GM19025 (cell line): ENCODE measurements at regions not wholly inside any gene's neighbourhood (a gene's known extent, or its start where the extent isn't known, plus 50 kb on each side); places are given as distances from the start of the nearest gene placed in this dataset.

Experiments
- ATAC-seq: cut with Tn5 transposase; IDR thresholded peaks from one replicate; pipeline ENCODE4 v1.9.1; 2021; ENCODE audit warnings: mild to moderate bottlenecking, low read depth, moderate library complexity; ENCODE audit not compliant: unreplicated experiment

DNA sequence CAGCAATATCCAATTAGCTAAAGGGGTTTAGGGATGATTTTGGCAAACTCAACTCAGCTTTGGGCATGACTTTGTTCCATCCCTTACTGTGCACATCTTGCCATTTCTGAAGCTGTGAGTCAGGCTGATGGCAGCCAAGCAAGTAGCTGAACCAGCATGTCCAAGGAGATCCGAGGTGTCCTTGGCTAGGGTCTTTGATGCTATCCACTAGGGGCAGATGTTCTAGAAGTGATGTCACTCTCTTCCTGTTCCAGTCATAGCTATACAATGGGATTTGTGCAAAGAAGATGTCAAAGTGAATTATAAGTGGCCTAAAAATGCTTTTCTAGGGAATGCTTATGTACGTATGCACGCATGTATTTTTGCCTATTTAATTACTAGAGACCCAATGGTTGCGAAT is 160.8 kb upstream of the PAPPA start:
- no peak for ATAC-seq

DNA sequence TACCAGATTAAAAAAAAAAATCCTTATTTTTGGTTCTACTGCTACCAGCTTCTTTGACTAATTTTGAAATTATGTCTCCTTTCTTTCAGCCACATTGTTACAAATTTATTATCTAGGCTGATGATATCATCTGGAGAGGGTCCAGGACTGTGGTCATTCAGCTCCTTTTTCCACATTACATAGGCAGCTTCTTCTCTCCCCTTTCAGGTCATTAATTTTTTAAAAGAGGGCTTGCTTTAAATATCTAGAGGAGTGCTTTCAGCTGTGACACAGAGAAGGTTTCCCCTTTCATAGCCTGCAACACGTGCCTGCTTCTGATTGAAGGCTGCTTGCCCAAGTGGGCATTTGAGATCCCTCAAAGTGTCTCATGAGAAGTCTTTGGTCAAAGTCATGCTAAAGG is 155.7 kb upstream of the PAPPA start:
- no peak for ATAC-seq

DNA sequence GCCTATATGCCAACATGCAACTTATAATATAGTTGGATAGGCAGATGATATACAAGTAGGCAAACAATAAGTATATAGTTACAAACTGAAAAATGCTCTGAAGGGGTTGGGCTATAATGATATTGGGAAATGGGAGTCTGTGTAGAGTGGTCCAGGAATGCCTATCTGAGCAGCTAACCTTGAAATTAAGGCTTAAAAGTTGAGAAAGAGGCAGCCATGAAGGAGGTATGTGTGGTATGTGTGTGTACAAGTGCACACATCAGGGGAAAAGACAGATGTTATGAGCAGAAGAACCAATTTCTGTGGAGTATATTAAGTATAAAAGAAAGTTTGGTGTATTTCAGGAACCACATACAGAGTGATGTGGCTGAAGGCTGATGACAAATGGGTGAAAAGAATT is 154.9 kb upstream of the PAPPA start:
- ATAC-seq, result no peak

DNA sequence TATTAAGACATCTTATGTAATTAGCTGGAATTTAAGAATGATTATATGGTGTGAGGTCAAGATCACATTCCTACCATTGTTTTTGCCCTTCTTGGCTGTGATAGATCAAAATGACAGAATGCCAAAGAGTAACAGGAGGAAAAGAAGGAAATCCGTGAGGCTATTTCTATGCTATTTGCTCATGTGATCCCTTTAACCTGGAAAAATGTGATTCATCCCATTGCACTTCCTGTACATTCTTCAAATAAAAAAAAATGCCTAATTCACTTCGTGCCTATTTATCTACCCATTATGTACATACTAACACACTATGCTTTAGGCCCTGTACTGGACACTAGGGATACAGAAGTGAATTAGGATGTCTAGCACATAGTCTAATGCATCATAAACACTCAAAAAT is 154.1 kb upstream of the PAPPA start:
- ATAC-seq, result no peak

DNA sequence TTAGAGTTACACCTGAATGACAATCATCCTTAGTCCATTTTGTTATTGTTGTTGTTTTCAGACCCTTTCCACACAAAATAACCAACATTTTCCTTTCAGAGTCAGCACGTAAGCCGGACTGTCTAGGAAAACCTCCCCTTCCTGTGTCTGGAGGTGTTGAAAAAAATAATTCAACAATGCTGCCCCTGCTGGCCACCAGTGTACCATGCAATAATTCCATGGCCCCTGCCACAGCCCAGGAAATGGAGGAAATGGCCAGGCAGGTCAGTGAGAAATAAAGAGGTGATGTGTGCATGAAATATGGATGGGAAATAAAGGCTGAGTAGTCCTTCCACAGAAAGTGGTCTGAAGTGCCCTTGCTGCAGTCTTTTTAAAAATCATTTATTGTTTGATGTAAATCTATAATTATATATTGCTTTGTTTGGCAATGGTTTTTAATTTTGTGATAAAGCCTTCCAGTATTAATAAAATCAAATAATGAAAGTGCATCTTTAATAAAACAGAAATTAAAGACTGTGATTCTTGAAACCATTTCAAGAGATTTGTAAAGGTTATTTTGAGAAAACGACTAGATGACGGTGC is 152.8 kb upstream of the PAPPA start:
- ATAC-seq, result no peak

DNA sequence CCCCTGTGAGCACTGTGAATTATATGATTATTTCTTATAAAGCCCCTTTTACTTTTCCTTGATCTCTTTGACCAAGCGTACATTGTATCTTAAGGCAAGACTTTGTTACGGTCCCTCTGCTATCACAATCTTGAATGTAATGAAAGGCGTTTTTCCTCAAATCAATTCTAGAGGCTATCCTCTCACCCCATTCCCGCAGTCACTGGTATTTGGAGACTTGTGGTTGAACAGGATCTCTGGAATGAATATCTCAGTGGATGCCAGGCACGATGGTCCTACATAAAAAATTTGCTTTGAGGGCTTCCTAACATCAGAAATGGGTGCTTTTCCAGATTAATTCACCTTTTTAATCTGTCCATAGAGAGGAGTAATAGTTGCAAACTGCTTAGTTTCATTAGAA is 151.4 kb upstream of the PAPPA start:
- ATAC-seq, result no peak

DNA sequence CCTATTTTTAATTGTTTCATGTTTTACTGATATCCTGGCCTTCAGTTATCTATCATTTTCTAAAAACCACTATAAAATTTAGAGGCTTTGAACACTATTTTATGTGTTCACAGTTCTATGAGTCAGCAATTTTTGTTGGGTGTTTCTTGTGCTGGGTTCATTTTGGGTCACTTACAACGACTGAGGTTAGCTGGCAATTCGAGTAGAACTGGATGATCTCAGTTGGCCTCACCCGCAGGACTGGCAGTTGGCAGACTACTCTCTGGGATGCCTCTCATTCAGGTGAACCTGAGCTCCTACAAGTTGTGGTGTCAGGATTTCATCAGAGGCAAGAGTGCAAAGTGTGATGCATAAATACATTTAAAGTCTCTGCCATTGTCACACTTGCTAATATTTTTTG is 151.0 kb upstream of the PAPPA start:
- no peak for ATAC-seq

DNA sequence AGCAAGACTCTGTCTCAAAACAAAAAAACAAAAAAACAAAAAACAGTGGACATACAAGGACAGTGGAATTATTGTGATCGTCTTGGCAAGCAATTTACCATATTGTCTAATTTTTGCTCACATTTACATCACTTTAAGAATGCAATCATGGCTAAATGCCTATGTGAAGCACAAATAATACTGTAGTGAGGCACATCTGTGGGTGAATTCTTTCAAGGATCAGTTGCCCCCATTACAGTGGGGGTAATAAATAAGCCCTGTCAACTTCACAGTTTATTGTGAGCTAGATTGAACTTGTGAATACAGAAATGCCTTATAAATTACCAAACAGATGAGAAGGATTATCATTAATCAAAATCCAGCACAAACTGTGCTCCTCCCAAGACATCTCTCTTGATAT is 150.2 kb upstream of the PAPPA start:
- no peak for ATAC-seq

DNA sequence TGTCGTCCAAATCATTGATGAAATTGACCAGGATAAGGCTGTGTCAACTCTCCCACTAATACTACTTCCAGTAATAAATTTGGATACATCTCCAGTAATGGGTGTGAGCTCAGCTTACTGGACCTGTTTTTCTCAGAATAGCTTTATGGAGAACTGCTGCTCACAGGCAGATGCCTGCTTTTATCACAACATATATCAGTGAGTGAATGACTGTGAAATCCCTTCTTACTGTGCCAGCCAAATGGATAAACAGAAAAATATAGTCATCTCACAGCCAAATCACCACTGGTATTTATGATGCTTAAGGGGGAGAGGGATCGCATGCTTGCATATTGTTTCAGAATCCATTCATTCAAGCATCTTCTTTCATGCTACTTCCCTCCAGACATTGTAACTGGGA is 148.4 kb upstream of the PAPPA start:
- no peak for ATAC-seq

DNA sequence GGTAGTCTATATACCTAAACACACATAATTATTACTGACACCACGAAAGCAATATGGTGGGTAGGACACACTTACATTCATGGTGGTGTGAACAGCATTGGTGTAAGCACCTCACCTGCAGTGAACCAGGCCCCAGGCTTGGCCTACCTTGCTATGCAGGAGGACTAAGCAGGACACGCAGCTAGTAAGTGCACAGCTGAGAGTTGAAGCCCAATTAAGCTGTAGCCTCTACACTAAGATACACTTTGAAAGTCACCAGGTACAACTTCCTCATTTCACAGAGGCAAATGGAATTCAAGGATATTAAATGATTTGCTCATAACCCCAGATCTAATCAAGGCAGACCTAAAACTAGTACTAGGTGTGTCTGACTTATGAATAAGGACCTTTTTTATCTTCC is 145.8 kb upstream of the PAPPA start:
- ATAC-seq, result no peak

DNA sequence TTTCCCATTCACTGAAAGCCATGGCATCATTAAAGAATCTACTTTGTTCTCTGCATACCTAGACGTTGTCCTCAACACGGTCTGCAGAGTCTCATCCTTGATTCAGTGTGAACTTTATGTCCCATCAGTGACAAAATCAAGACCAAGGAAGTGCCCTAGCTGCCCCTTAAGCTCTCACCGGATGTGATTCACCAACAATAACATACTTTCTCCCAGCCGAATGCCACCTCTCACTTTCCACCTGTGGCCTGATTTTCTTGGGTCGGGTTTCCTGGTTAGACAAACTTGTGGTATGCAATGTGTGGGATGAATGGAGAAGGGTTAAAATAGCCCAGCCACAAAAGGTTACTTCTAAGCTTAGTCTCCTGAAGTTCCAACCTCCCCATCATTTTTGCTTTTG is 145.3 kb upstream of the PAPPA start:
- no peak for ATAC-seq

DNA sequence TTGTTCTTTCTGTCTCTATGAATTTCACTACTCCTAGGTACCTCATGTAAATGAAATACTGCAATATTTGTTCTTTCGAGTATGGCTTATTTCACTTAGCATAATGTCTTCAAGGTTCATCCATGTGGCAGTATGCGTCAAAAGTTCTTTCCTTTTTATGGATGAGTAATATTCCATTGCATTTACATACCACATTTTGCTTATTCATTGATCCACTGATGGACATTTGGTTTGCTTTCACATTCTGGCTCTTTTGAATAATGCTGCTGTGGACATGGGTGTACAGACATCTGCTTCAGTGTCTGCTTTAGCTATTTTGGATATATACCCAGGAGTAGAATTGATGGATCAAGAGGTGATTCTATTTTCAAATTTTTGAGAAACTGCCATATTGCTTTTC is 144.2 kb upstream of the PAPPA start:
- ATAC-seq, result no peak

DNA sequence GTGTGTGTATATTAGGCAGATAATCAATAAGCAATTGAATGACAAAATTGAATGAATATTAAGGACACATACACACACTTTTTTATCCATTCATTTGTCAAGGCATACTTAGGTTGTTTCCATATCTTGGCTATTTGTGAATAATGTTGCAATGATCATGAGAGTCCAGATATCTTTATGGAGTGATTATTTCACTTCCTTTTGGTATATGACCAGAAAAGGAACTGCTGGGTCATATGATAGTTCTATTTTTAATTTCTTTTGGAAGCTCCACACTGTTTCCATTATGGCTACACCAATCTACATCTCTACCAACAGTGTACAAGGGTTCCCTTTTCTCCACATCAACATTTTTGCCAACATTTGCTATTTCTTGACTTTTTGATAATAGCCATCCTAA is 137.7 kb upstream of the PAPPA start:
- no peak for ATAC-seq

DNA sequence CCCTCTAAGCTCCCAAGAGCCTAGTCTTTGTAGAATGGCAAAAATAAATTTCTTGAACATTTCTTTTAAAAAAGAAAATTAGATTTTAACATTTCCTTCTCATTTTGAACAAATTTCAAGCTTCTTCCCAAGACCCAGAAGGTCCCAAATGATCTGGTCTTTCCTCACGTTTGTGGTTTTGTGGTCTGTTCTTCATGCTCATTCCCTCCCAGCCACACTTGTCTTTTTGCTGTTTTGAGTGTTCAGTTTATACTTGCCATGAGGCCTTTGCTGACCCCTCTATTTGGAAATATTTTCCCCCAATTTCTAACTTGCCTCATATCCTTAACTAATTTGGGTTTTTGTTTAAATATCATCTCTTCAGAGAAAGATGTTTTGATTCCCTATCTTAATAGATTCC is 133.4 kb upstream of the PAPPA start:
- ATAC-seq, result no peak

DNA sequence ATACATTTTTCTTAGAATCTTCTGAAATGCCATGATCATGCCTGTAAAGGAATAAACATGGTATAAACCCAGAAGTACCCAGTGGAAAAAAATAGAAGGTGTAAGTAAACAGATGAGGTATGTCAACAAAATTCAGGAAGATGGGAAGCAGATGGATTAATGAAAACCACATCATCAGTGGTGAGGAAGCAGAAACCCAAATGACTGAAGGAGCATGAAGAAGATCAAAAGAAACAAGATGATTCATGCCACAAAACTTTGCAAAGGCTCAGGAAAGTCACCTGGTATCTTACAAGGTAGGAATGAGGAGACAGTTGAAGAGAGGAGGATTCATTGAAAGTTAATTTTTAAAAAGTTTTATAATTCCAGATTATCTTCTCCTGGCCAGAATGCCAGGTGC is 132.8 kb upstream of the PAPPA start:
- ATAC-seq, result no peak

DNA sequence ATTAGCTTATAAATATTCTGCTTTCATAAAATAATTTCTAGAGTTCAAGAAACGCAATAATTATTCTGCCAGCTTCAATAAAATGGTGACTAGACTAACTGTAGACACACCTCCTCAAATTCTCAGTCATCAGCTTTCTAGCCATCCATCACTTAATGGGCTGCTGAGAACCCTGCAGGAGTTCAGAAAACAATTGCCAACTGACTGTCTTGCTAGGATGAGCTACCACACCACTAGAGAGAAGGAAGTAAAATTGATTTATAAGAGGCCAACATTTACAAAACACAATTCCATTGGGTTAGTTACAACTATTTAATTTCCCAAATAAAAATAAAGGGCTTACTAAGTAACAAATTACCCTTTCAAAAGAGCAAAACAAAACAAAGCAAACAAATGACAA is 126.5 kb upstream of the PAPPA start:
- no peak for ATAC-seq

DNA sequence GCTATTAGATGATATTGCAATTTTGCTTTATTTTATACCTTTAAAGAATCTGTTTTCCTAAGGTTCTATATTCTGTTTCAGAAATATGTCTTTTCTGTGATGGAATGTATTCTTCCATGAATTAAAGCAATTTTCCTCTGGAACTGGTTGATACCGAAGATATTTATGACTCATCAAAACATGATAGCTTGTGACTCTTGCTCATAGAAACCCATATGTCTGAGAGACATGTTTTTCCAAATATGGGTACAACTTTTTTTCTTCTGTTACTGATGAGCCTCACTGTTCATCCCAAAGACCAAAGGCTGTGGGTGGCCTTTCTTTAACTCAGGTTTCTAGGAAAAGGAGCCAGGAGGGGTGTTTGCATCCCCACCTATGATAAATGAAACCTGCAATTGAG is 126.1 kb upstream of the PAPPA start:
- no peak for ATAC-seq

DNA sequence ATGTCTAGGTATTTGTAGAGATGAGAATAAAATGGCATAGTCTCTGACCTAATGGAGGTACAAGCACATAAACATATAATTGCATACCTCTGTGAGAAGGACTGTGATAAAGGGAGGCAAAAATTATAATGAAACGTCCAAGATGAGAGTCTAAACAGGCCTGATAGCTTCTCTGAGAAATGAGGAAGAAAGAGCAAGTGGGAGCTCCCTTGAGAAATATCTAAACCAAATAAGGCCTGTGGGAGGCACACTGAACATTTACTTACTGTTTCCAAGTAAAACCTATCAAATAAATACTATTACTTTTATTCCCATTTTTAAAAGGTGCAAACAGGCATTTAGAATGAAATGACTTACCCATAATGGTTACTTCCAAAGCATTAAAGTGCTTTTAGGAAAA is 125.6 kb upstream of the PAPPA start:
- no peak for ATAC-seq

DNA sequence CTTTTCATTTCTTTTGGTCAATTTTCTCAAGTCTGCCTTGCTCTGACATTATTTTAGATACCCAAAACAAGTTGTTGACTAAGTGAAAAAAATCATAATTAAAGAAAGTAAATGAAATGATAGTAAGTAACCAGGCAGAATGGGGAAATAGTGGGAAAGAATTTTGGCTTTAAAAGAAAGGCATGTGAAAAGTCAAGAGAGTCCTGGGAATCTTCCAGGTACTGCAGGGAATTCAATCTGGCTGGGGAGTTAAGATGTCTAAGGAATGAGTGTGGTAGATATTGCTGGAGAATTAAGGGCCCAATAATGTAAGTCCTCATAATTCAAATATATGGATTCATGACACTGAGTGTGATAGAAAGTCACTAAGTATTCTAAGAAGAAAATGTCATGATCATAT is 123.1 kb upstream of the PAPPA start:
- no peak for ATAC-seq

DNA sequence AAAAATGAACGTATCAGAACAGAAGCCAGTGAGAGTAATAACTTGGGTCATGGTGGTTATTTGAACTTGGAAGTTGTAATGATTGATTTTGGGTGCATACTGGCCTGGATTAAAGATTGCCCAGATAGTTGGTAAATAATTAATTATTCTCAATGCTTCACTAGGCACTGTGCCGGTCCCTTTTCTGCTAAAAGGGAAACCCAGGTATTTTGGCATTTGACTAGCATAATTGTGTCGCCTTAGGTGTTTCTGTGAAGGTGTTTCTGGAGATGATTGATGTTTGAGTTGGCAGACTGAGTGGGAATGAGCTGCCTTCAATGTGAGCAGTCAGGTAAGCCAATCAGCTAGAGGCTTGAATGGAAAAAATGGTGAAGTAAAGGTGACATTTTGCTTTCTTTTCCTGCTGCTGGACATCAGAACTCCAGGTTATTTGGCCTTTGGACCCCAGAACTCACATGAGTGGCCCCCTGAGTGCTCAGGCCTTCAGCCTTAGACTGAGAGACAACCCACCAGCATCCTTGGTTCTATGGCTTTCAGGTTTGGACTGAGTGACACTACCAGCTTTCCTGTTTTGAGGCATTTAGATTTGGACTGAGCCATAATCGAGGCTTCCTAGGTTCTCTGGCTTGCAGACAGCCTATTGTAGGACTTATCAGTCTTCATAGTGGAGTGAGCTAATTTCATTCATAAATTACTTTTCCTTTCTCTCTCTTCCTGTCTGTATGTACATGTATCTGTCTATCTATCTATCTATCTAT is 120.7 kb upstream of the PAPPA start:
- no peak for ATAC-seq

DNA sequence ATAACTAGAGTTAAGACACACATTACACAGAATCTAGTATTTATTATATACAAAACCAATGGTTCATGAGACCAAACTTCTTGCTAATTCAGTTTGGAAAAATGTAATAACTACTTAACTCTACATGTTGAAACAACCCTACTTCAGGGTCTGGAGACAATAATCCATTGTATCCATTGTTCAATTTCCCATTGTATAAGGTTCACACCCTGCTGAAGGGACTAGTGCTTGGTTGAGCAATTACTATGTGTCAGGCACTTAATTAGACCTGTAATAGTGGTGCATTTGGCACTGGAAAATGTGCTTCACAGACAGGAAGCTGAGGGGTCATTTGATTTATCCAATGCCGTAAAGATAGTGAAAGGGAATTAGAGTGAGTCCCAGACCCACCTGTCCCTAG is 114.3 kb upstream of the PAPPA start:
- ATAC-seq, result no peak

DNA sequence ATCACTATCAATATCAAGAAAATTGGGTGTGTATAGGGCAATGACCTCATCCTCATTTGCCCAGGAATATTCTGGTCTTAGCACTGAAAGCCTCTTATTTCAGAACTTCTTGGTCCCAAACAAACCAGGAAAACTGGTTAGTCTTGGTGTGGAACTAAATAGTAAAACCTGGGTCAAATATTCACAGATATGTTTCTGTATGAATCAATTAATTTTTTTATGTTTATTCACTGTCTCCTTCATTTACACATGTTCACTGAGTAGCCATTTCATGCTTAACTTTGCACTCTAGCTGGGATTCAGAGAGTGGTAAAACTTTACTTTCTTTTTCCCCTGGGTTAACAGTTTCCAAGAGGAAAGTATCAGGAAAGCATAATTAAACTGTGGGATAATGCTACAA is 113.7 kb upstream of the PAPPA start:
- ATAC-seq, result no peak

DNA sequence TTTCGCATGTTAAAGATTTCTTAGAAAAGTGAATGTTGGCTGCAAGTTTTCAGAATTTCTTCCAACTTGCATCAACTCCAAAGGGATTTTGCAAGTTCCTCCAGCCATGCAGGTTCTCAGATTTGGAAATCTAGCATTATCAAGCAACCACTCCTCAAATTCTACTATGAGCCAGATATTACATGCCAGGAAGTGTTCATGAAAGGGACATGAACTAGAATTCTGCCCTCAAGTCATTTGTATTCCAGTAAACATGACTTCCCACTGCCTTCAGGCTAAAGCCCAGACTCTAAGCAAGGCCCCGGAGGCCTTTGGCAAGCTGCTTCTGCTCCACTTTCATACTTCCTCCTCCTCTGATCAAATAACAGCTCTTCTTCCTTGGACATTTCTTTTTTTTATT is 111.3 kb upstream of the PAPPA start:
- no peak for ATAC-seq
